ENCODE measurements at regions not wholly inside any gene's neighbourhood (a gene's known extent, or its start where the extent isn't known, plus 50 kb on each side); places are given as distances from the start of the nearest gene placed in this dataset.

- no peak for DNase-seq
Measured at GRCh38 chr15:26477044-26477443, 295.8 kb downstream of the GABRB3 start.

- DNase-seq = no peak
Measured at GRCh38 chr15:26475554-26475953, 297.3 kb downstream of the GABRB3 start.

GRCh38 chr15:26472661-26473060 is 300.2 kb downstream of the GABRB3 start:
- no peak for DNase-seq

GRCh38 chr15:26461847-26462608 is 310.8 kb downstream of the GABRB3 start:
- no peak for DNase-seq

GRCh38 chr15:26460165-26460564 is 312.7 kb downstream of the GABRB3 start:
- DNase-seq = no peak

GRCh38 chr15:26455828-26456227 is 317.0 kb downstream of the GABRB3 start:
- no peak for DNase-seq

- no peak for DNase-seq
Measured at GRCh38 chr15:26453914-26454313, 319.0 kb downstream of the GABRB3 start.

- DNase-seq = no peak
Measured at GRCh38 chr15:26451995-26452394, 320.9 kb downstream of the GABRB3 start.

- no peak for DNase-seq
Measured at GRCh38 chr15:26449291-26449690, 323.6 kb downstream of the GABRB3 start.

GRCh38 chr15:26443321-26443720 is 329.5 kb downstream of the GABRB3 start:
- DNase-seq = no peak

- no peak for DNase-seq
Measured at GRCh38 chr15:26442680-26443079, 330.2 kb downstream of the GABRB3 start.

GRCh38 chr15:26439681-26440080 is 333.2 kb downstream of the GABRB3 start:
- DNase-seq = no peak

GRCh38 chr15:26438718-26439117 is 334.1 kb downstream of the GABRB3 start:
- DNase-seq = no peak

- DNase-seq = no peak
Measured at GRCh38 chr15:26438316-26438715, 334.6 kb downstream of the GABRB3 start.

- no peak for DNase-seq
Measured at GRCh38 chr15:26433818-26434217, 339.0 kb downstream of the GABRB3 start.

GRCh38 chr15:26433060-26433459 is 339.8 kb downstream of the GABRB3 start:
- DNase-seq = no peak

GRCh38 chr15:26421065-26421464 is 351.8 kb downstream of the GABRB3 start:
- DNase-seq = no peak

- DNase-seq = no peak
Measured at GRCh38 chr15:26395624-26396023, 377.2 kb downstream of the GABRB3 start.

- no peak for DNase-seq
Measured at GRCh38 chr15:26394801-26395200, 378.1 kb downstream of the GABRB3 start.

GRCh38 chr15:26392956-26393355 is 379.9 kb downstream of the GABRB3 start:
- DNase-seq = no peak

- DNase-seq = no peak
Measured at GRCh38 chr15:26391567-26392194, 381.2 kb downstream of the GABRB3 start.

- DNase-seq = no peak
Measured at GRCh38 chr15:26382444-26383072, 390.3 kb downstream of the GABRB3 start.

- no peak for DNase-seq
Measured at GRCh38 chr15:26378304-26378703, 394.6 kb downstream of the GABRB3 start.

- DNase-seq = no peak
Measured at GRCh38 chr15:26376243-26376642, 396.6 kb downstream of the GABRB3 start.

All from NCI-H446 treated with DMSO at 0.1 percent for 48 hours (cell line).